IMR-90 (cell line): ENCODE measurements at regions not wholly inside any gene's neighbourhood (a gene's known extent, or its start where the extent isn't known, plus 50 kb on each side); places are given as distances from the start of the nearest gene placed in this dataset.

Experiments
- ATAC-seq: fragments of 200-7000 bp; cut with Tn5 transposase; 2 replicates; pipeline ENCODE4 v1.9.1; 2020; ENCODE audit warnings: low read depth, mild to moderate bottlenecking, moderate library complexity
- BruUV-seq: library from RNA; stranded (reverse); fragments of 400-500 nt; replicated peaks from 2 replicates; lab custom pipeline; 2021; lab: Mats Ljungman, UMichigan
- CTCF ChIA-PET: fragments of 300-600 bp; formaldehyde crosslinking; extraction: SDS; loops from one replicate; lab custom pipeline; 2021; ENCODE audit warnings: antibody characterized with exemption; lab: Yijun Ruan, JAX
- POLR2A ChIA-PET: fragments of 300-600 bp; sonication (Branson Sonifier 250); formaldehyde crosslinking; loops from one replicate; lab custom pipeline; 2022; ENCODE audit warnings: antibody characterized with exemption; ENCODE audit not compliant: unreplicated experiment; lab: Charles Lee
- DNase-seq: peaks from one replicate; pipeline ENCODE4 v3.0.0; 2013
- H2AFZ ChIP-seq: replicated peaks from 2 replicates; pipeline ENCODE3; 2013; ENCODE audit warnings: low read length, mild to moderate bottlenecking; ENCODE audit not compliant: poor library complexity
- H2AK5ac ChIP-seq: 2 replicates; pipeline ENCODE4 v1.6.1; 2013; ENCODE audit warnings: low read depth, low read length, inconsistent platforms
- H2AK9ac ChIP-seq: replicated peaks from 2 replicates; pipeline ENCODE3; 2013; ENCODE audit warnings: mild to moderate bottlenecking, low read depth, low read length, moderate library complexity; ENCODE audit not compliant: poor library complexity
- H2BK120ac ChIP-seq: 2 replicates; pipeline ENCODE4 v1.6.1; 2013; ENCODE audit warnings: low read depth, low read length, inconsistent platforms
- H2BK15ac ChIP-seq: 3 replicates; pipeline ENCODE4 v1.6.1; 2013; ENCODE audit warnings: low read depth, low read length, inconsistent platforms
- H2BK20ac ChIP-seq: 2 replicates; pipeline ENCODE4 v1.6.1; 2013; ENCODE audit warnings: low read depth, mild to moderate bottlenecking, inconsistent platforms, low read length, moderate library complexity
- H2BK5ac ChIP-seq: 2 replicates; pipeline ENCODE4 v1.6.1; 2013; ENCODE audit warnings: mild to moderate bottlenecking, low read depth, low read length, inconsistent platforms; ENCODE audit not compliant: poor library complexity, severe bottlenecking
- H3K14ac ChIP-seq: replicated peaks from 2 replicates; pipeline ENCODE4 v1.6.1; 2013; ENCODE audit warnings: low read depth, low read length, inconsistent platforms
- H3K18ac ChIP-seq: 2 replicates; pipeline ENCODE4 v1.6.1; 2013; ENCODE audit warnings: low read depth, low read length, control low read depth
- H3K23ac ChIP-seq: 2 replicates; pipeline ENCODE4 v1.6.1; 2013; ENCODE audit warnings: low read depth, low read length, inconsistent platforms
- H3K27ac ChIP-seq: 2 replicates; pipeline ENCODE4 v1.5.1; 2013; ENCODE audit warnings: mild to moderate bottlenecking, control low read depth, low read length; ENCODE audit not compliant: insufficient read depth
- H3K27me3 ChIP-seq: 2 replicates; pipeline ENCODE4 v1.6.1; 2013; ENCODE audit warnings: low read length; ENCODE audit not compliant: control insufficient read depth, insufficient read depth
- H3K36me3 ChIP-seq: 2 replicates; pipeline ENCODE4 v1.6.1; 2013; ENCODE audit warnings: low read length, mixed read lengths; ENCODE audit not compliant: control insufficient read depth, insufficient read depth
- H3K4ac ChIP-seq: 2 replicates; pipeline ENCODE4 v1.6.1; 2013; ENCODE audit warnings: low read depth, low read length, inconsistent platforms
- H3K4me1 ChIP-seq: 2 replicates; pipeline ENCODE4 v1.6.1; 2013; ENCODE audit warnings: low read length, mixed read lengths; ENCODE audit not compliant: control insufficient read depth, insufficient read depth
- H3K4me2 ChIP-seq: 2 replicates; pipeline ENCODE4 v1.6.1; 2013; ENCODE audit warnings: low read depth, mild to moderate bottlenecking, control low read depth, low read length, moderate library complexity
- H3K4me3 ChIP-seq: 2 replicates; pipeline ENCODE4 v1.5.1; 2013; ENCODE audit warnings: low read depth, mild to moderate bottlenecking, control low read depth, low read length, moderate library complexity; ENCODE audit not compliant: insufficient read depth
- H3K56ac ChIP-seq: 2 replicates; pipeline ENCODE4 v1.6.1; 2013; ENCODE audit warnings: low read length, inconsistent platforms; ENCODE audit not compliant: insufficient read depth; ENCODE audit errors: extremely low read depth
- H3K79me1 ChIP-seq, 2 experiments: 2 replicates each; pipeline ENCODE4 v1.6.1; 2013; ENCODE audit warnings: low read length in 2 of 2, inconsistent platforms in 1 of 2, low read depth in 1 of 2
- H3K9ac ChIP-seq: 2 replicates; pipeline ENCODE4 v1.6.1; 2013; ENCODE audit warnings: low read depth, low read length, control low read depth
- H3K9me1 ChIP-seq: 2 replicates; pipeline ENCODE4 v1.6.1; 2013; ENCODE audit warnings: low read length, inconsistent platforms; ENCODE audit not compliant: insufficient read depth
- H3K9me3 ChIP-seq: 2 replicates; pipeline ENCODE4 v1.6.1; 2013; ENCODE audit warnings: low read length; ENCODE audit not compliant: control insufficient read depth, insufficient read depth
- H4K20me1 ChIP-seq: 2 replicates; pipeline ENCODE4 v1.6.1; 2013; ENCODE audit warnings: low read length, inconsistent platforms; ENCODE audit not compliant: insufficient read depth
- H4K5ac ChIP-seq: 2 replicates; pipeline ENCODE4 v1.6.1; 2013; ENCODE audit warnings: mild to moderate bottlenecking, low read depth, low read length, control low read depth
- H4K8ac ChIP-seq, 2 experiments: 2 replicates each; pipeline ENCODE4 v1.6.1; 2013; ENCODE audit warnings: low read depth in 2 of 2, low read length in 2 of 2, control low read depth in 1 of 2, inconsistent platforms in 1 of 2
- H4K91ac ChIP-seq: 2 replicates; pipeline ENCODE4 v1.6.1; 2013; ENCODE audit warnings: low read depth, low read length, inconsistent platforms; ENCODE audit not compliant: insufficient read depth
- CHD1 ChIP-seq: IDR thresholded peaks from 2 replicates; pipeline ENCODE4 v1.6.1; 2012; ENCODE audit warnings: low read depth, low read length, improper control_type of control experiment
- MAZ ChIP-seq: IDR thresholded peaks from 2 replicates; pipeline ENCODE4 v1.6.1; 2012; ENCODE audit warnings: low read depth, mild to moderate bottlenecking, low read length, improper control_type of control experiment, moderate library complexity, borderline replicate concordance
- POLR2A ChIP-seq: IDR thresholded peaks from 2 replicates; pipeline ENCODE4 v1.6.1; 2012; ENCODE audit warnings: mild to moderate bottlenecking, low read depth, low read length
- RAD21 ChIP-seq: IDR thresholded peaks from 2 replicates; pipeline ENCODE4 v1.6.1; 2012; ENCODE audit warnings: low read length, improper control_type of control experiment
- RFX5 ChIP-seq: IDR thresholded peaks from 2 replicates; pipeline ENCODE4 v1.8.0; 2012; ENCODE audit warnings: low read depth, mild to moderate bottlenecking, low read length, moderate library complexity
- SMC3 ChIP-seq: fragments of 150-350 bp; IDR thresholded peaks from 2 replicates; pipeline ENCODE4 v1.6.1; 2016; ENCODE audit warnings: low read depth, mild to moderate bottlenecking, antibody characterized with exemption, low read length, moderate library complexity
- WGBS, 2 experiments: methylation state at CpG; one replicate each; pipeline versions ENCODE4 v1.1.5 to v1.1.7; 2013; ENCODE audit warnings: missing lambda C conversion rate in 2 of 2; ENCODE audit not compliant: insufficient read length in 1 of 2; ENCODE audit errors: extremely low coverage in 2 of 2; 5-methylcytosine and 5-hydroxymethylcytosine counted together
- dilution Hi-C: fragments of 300-500 bp; cut with HindIII; formaldehyde crosslinking; loops from one replicate; pipeline ENCODE4 v1.14.3; 2018; ENCODE audit warnings: low sequenced_read_pairs; ENCODE audit not compliant: unreplicated experiment
- in situ Hi-C: fragments of 300-500 bp; cut with MboI; formaldehyde crosslinking; loops from 3 replicates; pipeline ENCODE4 v1.14.3; 2019; ENCODE audit warnings: low sequenced_read_pairs, inconsistent platforms, mixed read lengths
- intact Hi-C: fragments of 100-400 bp; cut with micrococcal nuclease; formaldehyde crosslinking; loops from 2 replicates; pipeline ENCODE4 v1.10.0; 2022
- TF ChIP-seq, protein P1 (sequence below): conservative IDR thresholded peaks from 2 replicates; pipeline ENCODE4 v1.5.1; 2012; ENCODE audit warnings: mild to moderate bottlenecking, low read depth, low read length, improper control_type of control experiment

DNA sequence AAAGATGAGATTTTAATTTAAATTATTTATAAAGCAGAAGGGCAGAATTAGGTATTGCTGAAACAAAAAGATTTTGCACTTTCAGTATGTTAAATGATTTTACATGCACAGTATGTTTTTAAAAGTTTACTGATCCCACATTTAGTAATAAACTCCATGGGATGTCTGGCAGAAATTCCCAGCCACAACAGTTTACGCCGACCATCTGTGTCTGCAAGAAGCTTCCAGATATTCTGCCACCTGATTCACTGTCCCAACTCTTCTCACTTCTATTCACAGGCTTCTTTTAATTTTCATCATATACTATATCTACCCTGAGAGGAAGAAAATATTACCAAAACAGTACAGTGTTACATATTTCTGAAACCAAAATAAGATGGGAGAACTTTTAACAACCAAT lies 115.8 kb upstream of the IQCM start:
- H3K9me1 ChIP-seq: no peaks in the 10 kb centered on the region
- no peak overlapping the region for H2AFZ ChIP-seq
- H3K14ac ChIP-seq: no peak overlapping the region
- no peak overlapping the region for H2BK5ac ChIP-seq
- dilution Hi-C loops: no loop called here
- no peak overlapping the region for H3K4me2 ChIP-seq
- no peak overlapping the region for H3K4me3 ChIP-seq
- WGBS, 2 experiments: no CpG with 5 or more reads among the region's 2 CpGs
- ChIA-PET POLR2A (no interaction called here), CTCF (no interaction called here)
- H3K9ac ChIP-seq: no peak overlapping the region
- no peak overlapping the region for H2BK120ac ChIP-seq
- peaks cover 1% of the 10 kb centered on the region; the same call in 1 of the 2 replicates for H3K27me3 ChIP-seq
- H3K36me3 ChIP-seq: no peaks in the 10 kb centered on the region
- no peak overlapping the region for H2BK15ac ChIP-seq
- no peak overlapping the region for H3K27ac ChIP-seq
- H4K91ac ChIP-seq: no peak overlapping the region
- H3K9me3 ChIP-seq: no peaks in the 10 kb centered on the region
- no TSS peak for BruUV-seq
- TF ChIP-seq SMC3: no peak
- TF ChIP-seq MAZ: no peak
- TF ChIP-seq, protein P1, sequence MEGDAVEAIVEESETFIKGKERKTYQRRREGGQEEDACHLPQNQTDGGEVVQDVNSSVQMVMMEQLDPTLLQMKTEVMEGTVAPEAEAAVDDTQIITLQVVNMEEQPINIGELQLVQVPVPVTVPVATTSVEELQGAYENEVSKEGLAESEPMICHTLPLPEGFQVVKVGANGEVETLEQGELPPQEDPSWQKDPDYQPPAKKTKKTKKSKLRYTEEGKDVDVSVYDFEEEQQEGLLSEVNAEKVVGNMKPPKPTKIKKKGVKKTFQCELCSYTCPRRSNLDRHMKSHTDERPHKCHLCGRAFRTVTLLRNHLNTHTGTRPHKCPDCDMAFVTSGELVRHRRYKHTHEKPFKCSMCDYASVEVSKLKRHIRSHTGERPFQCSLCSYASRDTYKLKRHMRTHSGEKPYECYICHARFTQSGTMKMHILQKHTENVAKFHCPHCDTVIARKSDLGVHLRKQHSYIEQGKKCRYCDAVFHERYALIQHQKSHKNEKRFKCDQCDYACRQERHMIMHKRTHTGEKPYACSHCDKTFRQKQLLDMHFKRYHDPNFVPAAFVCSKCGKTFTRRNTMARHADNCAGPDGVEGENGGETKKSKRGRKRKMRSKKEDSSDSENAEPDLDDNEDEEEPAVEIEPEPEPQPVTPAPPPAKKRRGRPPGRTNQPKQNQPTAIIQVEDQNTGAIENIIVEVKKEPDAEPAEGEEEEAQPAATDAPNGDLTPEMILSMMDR: no peak
- TF ChIP-seq RAD21: no peak
- no peak for TF ChIP-seq POLR2A
- no peak for TF ChIP-seq CHD1
- no peak for TF ChIP-seq RFX5
- intact Hi-C loops: no loop called here
- in situ Hi-C loops: no loop called here
- no peak overlapping the region for H3K56ac ChIP-seq
- H2AK5ac ChIP-seq: no peak overlapping the region
- ATAC-seq (no peak), DNase-seq (no peak)
- no peak overlapping the region for H3K4ac ChIP-seq
- no peak overlapping the region for H2AK9ac ChIP-seq
- no peak overlapping the region for H3K18ac ChIP-seq
- H3K4me1 ChIP-seq: no peaks in the 10 kb centered on the region
- no peaks in the 10 kb centered on the region for H3K79me1 ChIP-seq
- no peak overlapping the region for H4K8ac ChIP-seq
- no peak overlapping the region for H4K5ac ChIP-seq
- H2BK20ac ChIP-seq: no peak overlapping the region
- no peak overlapping the region for H3K23ac ChIP-seq
- H4K20me1 ChIP-seq: no peaks in the 10 kb centered on the region
